Nephron progenitor cell (in vitro differentiated cells): ENCODE measurements at regions not wholly inside any gene's neighbourhood (a gene's known extent, or its start where the extent isn't known, plus 50 kb on each side); places are given as distances from the start of the nearest gene placed in this dataset.
A peak's percentile ranks its signal among the peaks of the same experiment; 100 is the strongest.
"Not testable (repeated sequence)": the region's sequence is repeated elsewhere in the genome, so short reads cannot be mapped to it uniquely, and the experiment has no call there.

Source experiments
- DNase-seq: peaks from one replicate; pipeline ENCODE4 v3.0.0; 2021
- H3K27ac Mint-ChIP-seq: 2 replicates; pipeline ENCODE4 v1.8.0; 2021; ENCODE audit warnings: mild to moderate bottlenecking, moderate library complexity, mixed read lengths
- H3K27me3 Mint-ChIP-seq: 2 replicates; pipeline ENCODE4 v1.8.0; 2021; ENCODE audit warnings: mild to moderate bottlenecking, low read depth, mixed read lengths; ENCODE audit not compliant: poor library complexity
- H3K36me3 Mint-ChIP-seq: 2 replicates; pipeline ENCODE4 v1.8.0; 2021; ENCODE audit warnings: low read depth, mixed read lengths
- H3K4me1 Mint-ChIP-seq: 2 replicates; pipeline ENCODE4 v1.8.0; 2021; ENCODE audit warnings: mixed read lengths
- H3K4me3 Mint-ChIP-seq: 2 replicates; pipeline ENCODE4 v1.8.0; 2021; ENCODE audit warnings: mild to moderate bottlenecking, moderate library complexity, mixed read lengths
- H3K9me3 Mint-ChIP-seq: 2 replicates; pipeline ENCODE4 v1.8.0; 2021; ENCODE audit warnings: mild to moderate bottlenecking, moderate library complexity, mixed read lengths
- CTCF ChIP-seq: fragments of 200-600 bp; sonication (generic); IDR thresholded peaks from 2 replicates; pipeline ENCODE4 v1.5.0; 2021; ENCODE audit warnings: antibody characterized with exemption

GRCh38 chr2:239734436-239735005, 290.6 kb downstream of the NDUFA10 start:
- DNase-seq, result no peak
- Mint-ChIP-seq H3K4me1 (peaks cover 27% of the 10 kb centered on the region), H3K27ac (no peak overlapping the region), H3K4me3 (no peak overlapping the region), H3K9me3 (no peaks in the 10 kb centered on the region), H3K36me3 (no peaks in the 10 kb centered on the region), H3K27me3 (peaks cover 6% of the 10 kb centered on the region)
- no peak for TF ChIP-seq CTCF

GRCh38 chr2:239732666-239733010, 292.5 kb downstream of the NDUFA10 start:
- DNase-seq, result no peak
- H3K9me3 Mint-ChIP-seq, result no peaks in the 10 kb centered on the region
- H3K4me1 Mint-ChIP-seq, result peaks cover 41% of the 10 kb centered on the region
- H3K27me3 Mint-ChIP-seq, result peaks cover 10% of the 10 kb centered on the region
- no peak overlapping the region for H3K4me3 Mint-ChIP-seq
- TF ChIP-seq CTCF, result no peak
- H3K36me3 Mint-ChIP-seq, result no peaks in the 10 kb centered on the region
- H3K27ac Mint-ChIP-seq, result no peak overlapping the region

- no peaks in the 10 kb centered on the region for H3K9me3 Mint-ChIP-seq
- no peak overlapping the region for H3K4me3 Mint-ChIP-seq
- H3K27ac Mint-ChIP-seq, result no peak overlapping the region
- H3K27me3 Mint-ChIP-seq, result peaks cover 12% of the 10 kb centered on the region
- DNase-seq, result no peak
- TF ChIP-seq CTCF, result no peak
- peaks cover 42% of the 10 kb centered on the region for H3K4me1 Mint-ChIP-seq
- no peaks in the 10 kb centered on the region for H3K36me3 Mint-ChIP-seq
Measured at GRCh38 chr2:239731998-239732665, 293.0 kb downstream of the NDUFA10 start.

GRCh38 chr2:239731422-239731821, 293.7 kb downstream of the NDUFA10 start:
- Mint-ChIP-seq H3K4me3 (no peak overlapping the region), H3K27me3 (peaks cover 12% of the 10 kb centered on the region), H3K4me1 (peaks cover 42% of the 10 kb centered on the region), H3K9me3 (no peaks in the 10 kb centered on the region), H3K36me3 (no peaks in the 10 kb centered on the region), H3K27ac (peak overlapping the region; percentile 81)
- DNase-seq, result no peak
- no peak for TF ChIP-seq CTCF

GRCh38 chr2:239730897-239731296, 294.2 kb downstream of the NDUFA10 start:
- H3K9me3 Mint-ChIP-seq, result no peaks in the 10 kb centered on the region
- peaks cover 45% of the 10 kb centered on the region for H3K4me1 Mint-ChIP-seq
- no peak for TF ChIP-seq CTCF
- H3K27me3 Mint-ChIP-seq, result peaks cover 12% of the 10 kb centered on the region
- H3K4me3 Mint-ChIP-seq, result no peak overlapping the region
- H3K27ac Mint-ChIP-seq, result peak overlapping the region; percentile 81
- no peaks in the 10 kb centered on the region for H3K36me3 Mint-ChIP-seq
- DNase-seq, result no peak

- H3K4me3 Mint-ChIP-seq, H3K36me3 Mint-ChIP-seq, DNase-seq, H3K9me3 Mint-ChIP-seq, H3K27ac Mint-ChIP-seq: not testable (repeated sequence)
- peaks cover 12% of the 10 kb centered on the region for H3K27me3 Mint-ChIP-seq
- peaks cover 46% of the 10 kb centered on the region for H3K4me1 Mint-ChIP-seq
Measured at GRCh38 chr2:239730567-239730882, 294.6 kb downstream of the NDUFA10 start.
